Lung (tissue), 11 donors: ENCODE measurements at regions not wholly inside any gene's neighbourhood (a gene's known extent, or its start where the extent isn't known, plus 50 kb on each side); places are given as distances from the start of the nearest gene placed in this dataset.

Source experiments
- ATAC-seq: fragments of 200-7000 bp; cut with Tn5 transposase; one replicate; pipeline ENCODE4 v1.9.1; 2020; ENCODE audit warnings: moderate number of reproducible peaks; ENCODE audit not compliant: insufficient read depth, low FRiP score
- DNase-seq, 3 donors: peaks; one replicate each; pipeline ENCODE4 v3.0.0-alpha.2; 2013 to 2017
- H3K27ac ChIP-seq, 2 donors: one replicate each; pipeline ENCODE4 v1.5.1; 2013; ENCODE audit warnings: mild to moderate bottlenecking in 2 of 2, moderate library complexity in 2 of 2, control low read depth in 1 of 2, inconsistent platforms in 1 of 2, low read depth in 1 of 2, low read length in 1 of 2
- H3K27me3 ChIP-seq, 3 donors: one replicate each; pipeline ENCODE4 v1.5.1; 2013; ENCODE audit warnings: low read length in 2 of 3; ENCODE audit not compliant: control insufficient read depth in 3 of 3, insufficient read depth in 3 of 3
- H3K36me3 ChIP-seq, 4 donors: one replicate each; pipeline ENCODE4 v1.5.1; 2013; ENCODE audit warnings: low read length in 4 of 4, mild to moderate bottlenecking in 1 of 4, moderate library complexity in 1 of 4; ENCODE audit not compliant: control insufficient read depth in 4 of 4, insufficient read depth in 4 of 4
- H3K4me1 ChIP-seq, 5 donors: one replicate each; pipeline ENCODE4 v1.5.1; 2013; ENCODE audit warnings: low read length in 5 of 5, mild to moderate bottlenecking in 2 of 5, moderate library complexity in 1 of 5; ENCODE audit not compliant: control insufficient read depth in 5 of 5, insufficient read depth in 5 of 5
- H3K4me3 ChIP-seq: one replicate; pipeline ENCODE4 v1.5.1; 2013; ENCODE audit warnings: mild to moderate bottlenecking, control low read depth, moderate library complexity
- H3K9ac ChIP-seq, 2 donors: one replicate each; pipeline ENCODE4 v1.5.1; 2013; ENCODE audit warnings: low read length in 2 of 2, control low read depth in 1 of 2; ENCODE audit not compliant: insufficient read depth in 1 of 2
- H3K9me3 ChIP-seq, 4 donors: one replicate each; pipeline ENCODE4 v1.5.1; 2013; ENCODE audit warnings: low read length in 3 of 4, mild to moderate bottlenecking in 1 of 4, moderate library complexity in 1 of 4; ENCODE audit not compliant: control insufficient read depth in 4 of 4, insufficient read depth in 3 of 4
- WGBS, 2 donors: extraction: QIAGEN DNeasy Blood & Tissue Kit; methylation state at CpG; one replicate each; pipeline ENCODE4 v1.1.7; 2013; 5-methylcytosine and 5-hydroxymethylcytosine counted together
- TF ChIP-seq, protein P1 (sequence below): IDR thresholded peaks from 2 replicates; pipeline ENCODE4 v1.5.1; 2012; ENCODE audit warnings: mild to moderate bottlenecking; ENCODE audit errors: control extremely low read depth, extremely low read depth
- donor health status: control.
- donor health status: control.
- donor health status: Bipolar disorder and iron deficiency.
- donor health status: healthy.
- donor health status: DM: yes; HTN: yes; CAD: no.

DNA sequence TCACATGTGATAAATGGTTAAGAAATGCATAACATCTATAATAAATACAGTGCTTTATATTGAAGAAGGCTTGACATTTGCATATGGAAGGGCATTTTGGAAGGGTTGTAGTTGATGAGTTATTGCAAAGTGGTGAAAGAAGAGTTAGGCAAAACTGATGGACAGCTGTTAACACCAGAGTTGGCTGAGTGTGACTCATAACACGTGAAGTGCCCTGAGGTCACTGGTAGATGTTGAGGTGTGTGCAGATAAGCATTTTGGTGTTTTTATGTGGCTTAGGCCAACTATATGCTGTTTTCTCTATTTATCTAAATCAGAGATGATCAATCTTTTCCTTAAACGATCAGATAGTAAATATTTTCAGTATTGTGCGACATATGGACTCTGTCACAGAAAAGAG is 154.3 kb upstream of the KCNH7 start:
- ATAC-seq (no peak), DNase-seq (no peak)
- TF ChIP-seq, protein P1, sequence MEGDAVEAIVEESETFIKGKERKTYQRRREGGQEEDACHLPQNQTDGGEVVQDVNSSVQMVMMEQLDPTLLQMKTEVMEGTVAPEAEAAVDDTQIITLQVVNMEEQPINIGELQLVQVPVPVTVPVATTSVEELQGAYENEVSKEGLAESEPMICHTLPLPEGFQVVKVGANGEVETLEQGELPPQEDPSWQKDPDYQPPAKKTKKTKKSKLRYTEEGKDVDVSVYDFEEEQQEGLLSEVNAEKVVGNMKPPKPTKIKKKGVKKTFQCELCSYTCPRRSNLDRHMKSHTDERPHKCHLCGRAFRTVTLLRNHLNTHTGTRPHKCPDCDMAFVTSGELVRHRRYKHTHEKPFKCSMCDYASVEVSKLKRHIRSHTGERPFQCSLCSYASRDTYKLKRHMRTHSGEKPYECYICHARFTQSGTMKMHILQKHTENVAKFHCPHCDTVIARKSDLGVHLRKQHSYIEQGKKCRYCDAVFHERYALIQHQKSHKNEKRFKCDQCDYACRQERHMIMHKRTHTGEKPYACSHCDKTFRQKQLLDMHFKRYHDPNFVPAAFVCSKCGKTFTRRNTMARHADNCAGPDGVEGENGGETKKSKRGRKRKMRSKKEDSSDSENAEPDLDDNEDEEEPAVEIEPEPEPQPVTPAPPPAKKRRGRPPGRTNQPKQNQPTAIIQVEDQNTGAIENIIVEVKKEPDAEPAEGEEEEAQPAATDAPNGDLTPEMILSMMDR, result no peak
- H3K27me3 ChIP-seq, result no peaks in the 10 kb centered on the region
- no peak overlapping the region for H3K9ac ChIP-seq
- no peaks in the 10 kb centered on the region for H3K4me1 ChIP-seq
- peaks cover 0 to 2% (median 0%) of the 10 kb centered on the region in 4 donors for H3K9me3 ChIP-seq
- H3K27ac ChIP-seq, result no peak overlapping the region
- H3K36me3 ChIP-seq, result no peaks in the 10 kb centered on the region
- 75 to 84% methylated on average over 3 of the region's 3 CpGs for WGBS, 2 donors
- no peak overlapping the region for H3K4me3 ChIP-seq

DNA sequence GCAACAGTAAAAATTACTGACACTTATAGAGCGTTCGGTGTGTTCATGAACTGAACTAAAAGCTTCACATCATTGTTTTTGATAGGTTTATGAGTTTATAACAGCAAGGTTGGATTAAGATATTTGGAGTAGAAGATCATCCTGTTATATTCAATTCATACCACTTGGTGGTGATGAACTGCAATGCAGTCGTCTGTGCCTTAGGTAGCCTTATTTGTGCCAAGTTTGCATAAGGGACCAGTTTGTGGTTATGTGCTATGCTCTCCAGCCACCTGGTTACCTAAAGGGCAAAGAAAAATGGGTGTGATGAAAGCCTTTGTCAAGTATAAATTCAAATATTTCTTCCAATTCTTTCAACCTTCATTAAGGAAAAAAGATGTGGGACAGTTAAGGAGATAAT is 150.9 kb upstream of the KCNH7 start:
- Histone ChIP-seq H3K4me1 (no peaks in the 10 kb centered on the region), H3K9ac (no peak overlapping the region), H3K27me3 (no peaks in the 10 kb centered on the region), H3K9me3 (peaks cover 0 to 2% (median 0%) of the 10 kb centered on the region in 4 donors), H3K4me3 (no peak overlapping the region), H3K36me3 (no peaks in the 10 kb centered on the region), H3K27ac (no peak overlapping the region)
- DNase-seq (no peak), ATAC-seq (no peak)
- TF ChIP-seq, protein P1, result no peak
- 57 to 70% methylated on average over 3 of the region's 3 CpGs for WGBS, 2 donors

DNA sequence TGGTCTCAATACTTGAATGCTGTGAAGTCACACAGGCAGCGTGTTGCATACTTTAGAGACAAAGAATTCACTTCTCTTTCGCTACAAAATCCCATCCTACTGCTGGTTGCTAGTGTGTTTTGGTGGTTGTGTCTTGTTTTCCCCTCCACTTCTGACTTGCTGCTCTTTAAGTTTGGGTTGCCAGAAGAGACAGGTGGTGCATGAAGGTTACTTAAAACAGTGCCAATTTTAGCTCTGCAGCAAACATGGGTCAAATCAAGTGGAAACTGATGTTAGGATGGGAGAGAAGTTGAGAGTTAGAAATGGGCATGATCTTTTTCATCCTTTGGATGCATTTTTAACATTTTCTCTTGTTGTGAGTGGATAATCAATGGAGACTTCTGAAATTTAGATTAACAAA is 136.2 kb upstream of the KCNH7 start:
- H3K27me3 ChIP-seq, result no peaks in the 10 kb centered on the region
- no peak overlapping the region for H3K27ac ChIP-seq
- no peaks in the 10 kb centered on the region for H3K4me1 ChIP-seq
- TF ChIP-seq, protein P1, result no peak
- DNase-seq (no peak), ATAC-seq (no peak)
- 82 to 91% methylated on average over 2 of the region's 2 CpGs for WGBS, 2 donors
- no peak overlapping the region for H3K4me3 ChIP-seq
- H3K9ac ChIP-seq, result no peak overlapping the region
- no peaks in the 10 kb centered on the region for H3K36me3 ChIP-seq
- H3K9me3 ChIP-seq, result no peaks in the 10 kb centered on the region

DNA sequence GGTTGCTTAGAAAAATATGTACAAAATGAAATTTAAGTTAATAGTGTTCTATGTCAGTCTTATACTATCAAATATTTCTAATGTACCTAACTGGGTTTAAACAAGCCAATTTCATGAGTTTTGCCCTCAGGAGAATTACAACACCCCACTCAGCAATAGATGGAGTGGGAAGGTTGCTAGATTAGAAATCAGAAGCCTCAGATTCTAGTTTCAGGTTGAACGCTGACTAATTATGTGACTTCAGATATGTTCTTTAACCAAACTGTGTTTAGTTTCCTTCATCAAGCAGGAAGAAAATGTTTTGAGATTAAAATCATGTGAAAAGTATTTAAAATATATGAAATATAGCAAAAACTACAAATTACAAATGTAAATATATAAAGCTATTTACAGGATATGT is 133.8 kb upstream of the KCNH7 start:
- no peak overlapping the region for H3K9ac ChIP-seq
- no peak for ATAC-seq
- no peaks in the 10 kb centered on the region for H3K36me3 ChIP-seq
- no peaks in the 10 kb centered on the region for H3K27me3 ChIP-seq
- no peak overlapping the region for H3K27ac ChIP-seq
- no peaks in the 10 kb centered on the region for H3K4me1 ChIP-seq
- no peaks in the 10 kb centered on the region for H3K9me3 ChIP-seq
- TF ChIP-seq, protein P1, result no peak
- WGBS, 2 donors, result 72 to 84% methylated on average over 1 of the region's 1 CpG
- H3K4me3 ChIP-seq, result no peak overlapping the region
- DNase-seq, result no peak
